ENCODE measurements at regions not wholly inside any gene's neighbourhood (a gene's known extent, or its start where the extent isn't known, plus 50 kb on each side); places are given as distances from the start of the nearest gene placed in this dataset.
"Not testable (repeated sequence)": the region's sequence is repeated elsewhere in the genome, so short reads cannot be mapped to it uniquely, and the experiment has no call there.

DNA sequence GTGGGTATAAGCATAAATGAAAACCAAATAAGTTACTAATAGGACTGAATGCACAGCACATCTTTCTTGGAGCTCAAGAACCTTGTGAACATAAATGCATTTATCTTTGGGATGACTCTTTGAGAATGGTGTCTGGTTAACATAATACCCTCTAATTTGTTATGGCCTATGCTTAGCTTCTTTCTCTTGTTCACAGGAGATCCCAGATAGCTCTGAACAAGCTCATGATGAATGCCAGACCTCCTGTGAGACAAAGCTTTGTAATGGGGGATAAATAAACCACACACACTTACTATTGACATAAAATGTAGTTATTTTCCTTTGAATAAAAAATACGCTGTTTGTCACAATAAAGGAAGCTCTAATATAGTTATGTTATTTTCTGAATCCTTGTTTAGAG is 111.5 kb downstream of the PSAT1 start:
- DNase-seq (ENCODE audit: low read depth), result no peak

DNA sequence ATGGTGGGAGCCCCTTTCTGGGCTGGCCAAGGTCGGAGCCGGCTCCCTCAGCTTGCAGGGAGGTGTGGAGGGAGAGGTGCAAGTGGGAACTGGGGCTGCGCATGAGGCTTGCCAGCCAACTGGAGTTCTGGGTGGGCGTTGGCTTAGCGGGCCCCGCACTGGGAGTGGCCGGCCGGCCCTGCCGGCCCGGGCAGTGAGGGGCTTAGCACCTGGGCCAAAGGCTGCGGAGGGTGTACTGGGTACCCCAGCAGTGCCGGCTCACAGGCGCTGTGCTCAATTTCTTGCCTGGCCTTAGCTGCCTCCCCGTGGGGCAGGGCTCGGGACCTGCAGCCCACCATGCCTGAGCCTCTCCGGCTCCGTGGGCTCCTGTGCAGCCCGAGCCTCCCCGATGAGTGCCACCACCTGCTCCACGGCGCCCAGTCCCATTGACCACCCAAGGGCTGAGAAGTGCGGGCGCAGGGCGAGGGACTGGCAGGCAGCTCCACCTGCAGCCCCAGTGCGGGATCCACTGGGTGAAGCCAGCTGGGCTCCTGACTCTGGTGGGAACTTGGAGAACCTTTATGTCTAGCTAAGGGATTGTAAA is 113.1 kb downstream of the PSAT1 start:
- H3K4me3 ChIP-seq (ENCODE audit: low read depth, low read length); DNase-seq (ENCODE audit: low read depth): not testable (repeated sequence)

More for the DNA sequence above, 111.5 kb downstream of the PSAT1 start:
- no peak for TF ChIP-seq CTCF (conservative IDR thresholded peaks at IDR 0.05; ENCODE audit: low read depth, low read length)
- no peak overlapping the region for H3K4me3 ChIP-seq (ENCODE audit: low read depth, low read length)

- no peak for DNase-seq (ENCODE audit: low read depth)
- H3K4me3 ChIP-seq (ENCODE audit: low read depth, low read length), result no peak overlapping the region
- TF ChIP-seq CTCF (conservative IDR thresholded peaks at IDR 0.05; ENCODE audit: low read depth, low read length), result no peak
These were observed 125.4 kb downstream of the PSAT1 start for GRCh38 chr9:78422309-78422708.

GRCh38 chr9:78424299-78424698 is 127.4 kb downstream of the PSAT1 start:
- no peak for TF ChIP-seq CTCF (conservative IDR thresholded peaks at IDR 0.05; ENCODE audit: low read depth, low read length)
- no peak overlapping the region for H3K4me3 ChIP-seq (ENCODE audit: low read depth, low read length)
- DNase-seq (ENCODE audit: low read depth), result no peak

DNA sequence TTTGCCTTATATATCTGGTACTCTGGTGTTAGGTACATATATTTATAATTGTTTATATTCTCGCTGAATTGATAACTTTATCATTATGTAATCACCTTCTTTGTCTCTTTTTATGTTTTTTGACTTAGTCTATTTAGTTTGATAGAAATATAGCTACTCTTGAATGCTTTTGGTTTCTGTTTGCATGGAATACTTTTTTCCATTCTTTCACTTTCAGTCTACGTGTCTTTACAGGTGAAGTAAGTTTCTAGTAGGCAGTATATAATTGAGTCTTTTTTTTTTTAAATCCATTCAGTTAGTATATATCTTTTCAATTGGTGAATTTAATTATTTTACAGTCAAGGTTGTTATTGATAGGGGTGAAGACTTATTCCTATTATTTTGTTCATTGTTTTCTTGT is 131.7 kb downstream of the PSAT1 start:
- DNase-seq (ENCODE audit: low read depth), result no peak
- no peak for TF ChIP-seq CTCF (conservative IDR thresholded peaks at IDR 0.05; ENCODE audit: low read depth, low read length)
- no peak overlapping the region for H3K4me3 ChIP-seq (ENCODE audit: low read depth, low read length)

- TF ChIP-seq CTCF (conservative IDR thresholded peaks at IDR 0.05; ENCODE audit: low read depth, low read length), result no peak
- DNase-seq (ENCODE audit: low read depth), result no peak
- no peak overlapping the region for H3K4me3 ChIP-seq (ENCODE audit: low read depth, low read length)
These were observed 133.5 kb downstream of the PSAT1 start for GRCh38 chr9:78430387-78430786.

DNA sequence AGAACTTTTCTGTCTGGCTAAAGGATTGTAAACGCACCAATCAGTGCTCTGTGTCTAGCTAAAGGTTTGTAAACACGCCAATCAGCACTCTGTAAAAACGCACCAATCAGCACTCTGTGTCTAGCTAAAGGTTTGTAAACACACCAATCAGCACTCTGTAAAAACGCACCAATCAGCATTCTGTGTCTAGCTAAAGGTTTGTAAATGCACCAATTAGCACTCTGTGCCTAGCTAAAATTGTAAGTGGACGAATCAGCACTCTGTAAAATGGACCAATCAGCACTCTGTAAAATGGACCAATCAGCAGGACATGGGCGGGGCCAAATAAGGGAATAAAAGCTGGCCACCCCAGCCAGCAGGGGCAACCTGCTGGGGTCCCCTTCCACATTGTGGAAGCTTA is 134.1 kb downstream of the PSAT1 start:
- H3K4me3 ChIP-seq (ENCODE audit: low read depth, low read length); DNase-seq (ENCODE audit: low read depth): not testable (repeated sequence)

GRCh38 chr9:78436873-78437272 is 139.9 kb downstream of the PSAT1 start:
- TF ChIP-seq CTCF (conservative IDR thresholded peaks at IDR 0.05; ENCODE audit: low read depth, low read length), result no peak
- no peak for DNase-seq (ENCODE audit: low read depth)
- H3K4me3 ChIP-seq (ENCODE audit: low read depth, low read length), result no peak overlapping the region
